ENCODE measurements at regions not wholly inside any gene's neighbourhood (a gene's known extent, or its start where the extent isn't known, plus 50 kb on each side); places are given as distances from the start of the nearest gene placed in this dataset.

DNA sequence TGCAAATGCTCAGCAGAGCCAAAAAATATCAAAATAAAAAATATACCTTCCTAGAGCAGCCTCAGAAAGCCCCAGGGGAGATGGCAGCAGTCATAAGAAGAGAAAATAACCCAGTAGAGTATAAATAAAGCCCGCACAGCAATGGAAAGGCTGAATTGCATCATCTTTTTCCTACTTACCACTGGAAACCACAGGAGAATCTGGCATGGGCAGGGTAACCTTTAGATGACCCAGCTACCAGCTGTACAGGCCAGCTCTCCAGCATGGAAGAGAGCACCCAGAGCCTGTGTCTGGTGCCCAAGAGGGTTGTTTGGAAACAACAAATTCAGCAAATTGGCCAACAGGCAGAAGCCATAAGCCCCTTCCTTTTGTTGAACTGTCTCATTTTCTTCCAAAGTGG, 253.1 kb downstream of the OMA1 start:
- TF ChIP-seq, protein P1, sequence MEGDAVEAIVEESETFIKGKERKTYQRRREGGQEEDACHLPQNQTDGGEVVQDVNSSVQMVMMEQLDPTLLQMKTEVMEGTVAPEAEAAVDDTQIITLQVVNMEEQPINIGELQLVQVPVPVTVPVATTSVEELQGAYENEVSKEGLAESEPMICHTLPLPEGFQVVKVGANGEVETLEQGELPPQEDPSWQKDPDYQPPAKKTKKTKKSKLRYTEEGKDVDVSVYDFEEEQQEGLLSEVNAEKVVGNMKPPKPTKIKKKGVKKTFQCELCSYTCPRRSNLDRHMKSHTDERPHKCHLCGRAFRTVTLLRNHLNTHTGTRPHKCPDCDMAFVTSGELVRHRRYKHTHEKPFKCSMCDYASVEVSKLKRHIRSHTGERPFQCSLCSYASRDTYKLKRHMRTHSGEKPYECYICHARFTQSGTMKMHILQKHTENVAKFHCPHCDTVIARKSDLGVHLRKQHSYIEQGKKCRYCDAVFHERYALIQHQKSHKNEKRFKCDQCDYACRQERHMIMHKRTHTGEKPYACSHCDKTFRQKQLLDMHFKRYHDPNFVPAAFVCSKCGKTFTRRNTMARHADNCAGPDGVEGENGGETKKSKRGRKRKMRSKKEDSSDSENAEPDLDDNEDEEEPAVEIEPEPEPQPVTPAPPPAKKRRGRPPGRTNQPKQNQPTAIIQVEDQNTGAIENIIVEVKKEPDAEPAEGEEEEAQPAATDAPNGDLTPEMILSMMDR (IDR thresholded peaks at IDR 0.05 in 4 of 5, conservative IDR thresholded peaks at IDR 0.05 in 1 of 5), result no peak
- TF ChIP-seq POLR2A (IDR thresholded peaks at IDR 0.05), result no peak
